Fibroblast of lung (primary cell): ENCODE measurements at regions not wholly inside any gene's neighbourhood (a gene's known extent, or its start where the extent isn't known, plus 50 kb on each side); places are given as distances from the start of the nearest gene placed in this dataset.

ENCODE experiments used
- CTCF ChIP-seq, 2 donors: IDR thresholded peaks in 1 of 2; conservative IDR thresholded peaks in 1 of 2; 1 replicate in 1 of 2; 2 replicates in 1 of 2; pipeline ENCODE4 v1.5.1; 2011 to 2012; ENCODE audit warnings: low read length in 2 of 2, control low read depth in 1 of 2, inconsistent platforms in 1 of 2, low read depth in 1 of 2, mild to moderate bottlenecking in 1 of 2
- EZH2 ChIP-seq: IDR thresholded peaks from 2 replicates; pipeline ENCODE4 v1.5.1; 2012; ENCODE audit warnings: low read length, control low read depth, mild to moderate bottlenecking; ENCODE audit errors: missing control alignments

- TF ChIP-seq CTCF (conservative IDR thresholded peaks at IDR 0.05 in 1 of 2, IDR thresholded peaks at IDR 0.05 in 1 of 2; ENCODE audit: low read depth in 1 of 2, low read length in 2 of 2) (no peak), EZH2 (no peak)
These were observed 83.0 kb upstream of the PHYHIPL start for GRCh38 chr10:59093461-59093860.
